ENCODE measurements at regions not wholly inside any gene's neighbourhood (a gene's known extent, or its start where the extent isn't known, plus 50 kb on each side); places are given as distances from the start of the nearest gene placed in this dataset.

- no peaks in the 10 kb centered on the region for H3K9me3 ChIP-seq (ENCODE audit: low read length)
- H3K4me3 ChIP-seq (ENCODE audit: low read depth, low read length, poor library complexity, severe bottlenecking): no peak overlapping the region
- no peaks in the 10 kb centered on the region for H3K27me3 ChIP-seq (ENCODE audit: insufficient read depth, low read length)
- no peaks in the 10 kb centered on the region for H3K4me1 ChIP-seq (ENCODE audit: insufficient read depth, low read length, severe bottlenecking)
- H3K79me2 ChIP-seq (ENCODE audit: insufficient read depth, low read length): no peaks in the 10 kb centered on the region
- no peaks in the 10 kb centered on the region for H3K9me2 ChIP-seq (ENCODE audit: low read depth, low read length)
- no peak for TF ChIP-seq CTCF (IDR thresholded peaks at IDR 0.05; ENCODE audit: low read length)
- no peak for TF ChIP-seq EZH2 (IDR thresholded peaks at IDR 0.05; ENCODE audit: borderline replicate concordance, low read length)
- no peaks in the 10 kb centered on the region for H3K36me3 ChIP-seq (ENCODE audit: insufficient read depth, low read length)
- no peak overlapping the region for H3K27ac ChIP-seq (ENCODE audit: low read depth, low read length, poor library complexity, severe bottlenecking)
- H3K9ac ChIP-seq (ENCODE audit: low read length): no peak overlapping the region
- H2AFZ ChIP-seq (ENCODE audit: low read length): no peak overlapping the region
- H3F3A ChIP-seq (ENCODE audit: insufficient read depth, low read length): no peaks in the 10 kb centered on the region
- no peaks in the 10 kb centered on the region for H4K20me1 ChIP-seq (ENCODE audit: insufficient read depth, low read length)
- H3K4me2 ChIP-seq (ENCODE audit: low read length): no peak overlapping the region
Observed at GRCh38 chr9:13520069-13520468, 240.6 kb upstream of the MPDZ start.

GRCh38 chr9:13513716-13514444 lies 234.4 kb upstream of the MPDZ start:
- Histone ChIP-seq H3K79me2 (ENCODE audit: insufficient read depth, low read length) (no peaks in the 10 kb centered on the region), H3F3A (ENCODE audit: insufficient read depth, low read length) (no peaks in the 10 kb centered on the region), H3K9me2 (ENCODE audit: low read depth, low read length) (no peaks in the 10 kb centered on the region), H3K4me2 (ENCODE audit: low read length) (no peak overlapping the region), H3K9me3 (ENCODE audit: low read length) (no peaks in the 10 kb centered on the region), H2AFZ (ENCODE audit: low read length) (no peak overlapping the region), H3K4me1 (ENCODE audit: insufficient read depth, low read length, severe bottlenecking) (no peaks in the 10 kb centered on the region), H3K36me3 (ENCODE audit: insufficient read depth, low read length) (no peaks in the 10 kb centered on the region), H3K27me3 (ENCODE audit: insufficient read depth, low read length) (0 out of 2 replicates have a peak, but pooled peaks cover under 1% of the 10 kb centered on the region), H3K27ac (ENCODE audit: low read depth, low read length, poor library complexity, severe bottlenecking) (no peak overlapping the region), H3K9ac (ENCODE audit: low read length) (no peak overlapping the region), H4K20me1 (ENCODE audit: insufficient read depth, low read length) (no peaks in the 10 kb centered on the region), H3K4me3 (ENCODE audit: low read depth, low read length, poor library complexity, severe bottlenecking) (no peak overlapping the region)
- no peak for TF ChIP-seq CTCF (IDR thresholded peaks at IDR 0.05; ENCODE audit: low read length)
- no peak for TF ChIP-seq EZH2 (IDR thresholded peaks at IDR 0.05; ENCODE audit: borderline replicate concordance, low read length)

- Histone ChIP-seq H2AFZ (ENCODE audit: low read length) (no peak overlapping the region), H3K79me2 (ENCODE audit: insufficient read depth, low read length) (no peaks in the 10 kb centered on the region), H3K4me2 (ENCODE audit: low read length) (no peak overlapping the region), H3K27ac (ENCODE audit: low read depth, low read length, poor library complexity, severe bottlenecking) (no peak overlapping the region), H3K36me3 (ENCODE audit: insufficient read depth, low read length) (no peaks in the 10 kb centered on the region), H3K4me1 (ENCODE audit: insufficient read depth, low read length, severe bottlenecking) (no peaks in the 10 kb centered on the region), H3K4me3 (ENCODE audit: low read depth, low read length, poor library complexity, severe bottlenecking) (no peak overlapping the region), H3K9me3 (ENCODE audit: low read length) (no peaks in the 10 kb centered on the region), H3K9me2 (ENCODE audit: low read depth, low read length) (no peaks in the 10 kb centered on the region), H3K9ac (ENCODE audit: low read length) (no peak overlapping the region), H3K27me3 (ENCODE audit: insufficient read depth, low read length) (0 out of 2 replicates have a peak, but pooled peaks cover 3% of the 10 kb centered on the region), H4K20me1 (ENCODE audit: insufficient read depth, low read length) (no peaks in the 10 kb centered on the region), H3F3A (ENCODE audit: insufficient read depth, low read length) (no peaks in the 10 kb centered on the region)
- TF ChIP-seq EZH2 (IDR thresholded peaks at IDR 0.05; ENCODE audit: borderline replicate concordance, low read length) (no peak), CTCF (IDR thresholded peaks at IDR 0.05; ENCODE audit: low read length) (no peak)
Observed at GRCh38 chr9:13513286-13513685, 233.8 kb upstream of the MPDZ start.
